UCSD-AML1 (cell line): ENCODE measurements at regions not wholly inside any gene's neighbourhood (a gene's known extent, or its start where the extent isn't known, plus 50 kb on each side); places are given as distances from the start of the nearest gene placed in this dataset.
"Not testable (repeated sequence)": the region's sequence is repeated elsewhere in the genome, so short reads cannot be mapped to it uniquely, and the experiment has no call there.

ENCODE experiments used
- DNase-seq: peaks from one replicate; lab custom pipeline; 2025; ENCODE audit not compliant: unreplicated experiment; lab: John Stamatoyannopoulos, UW

- no peak for DNase-seq
These were observed 245.3 kb upstream of the RUNX1 start for GRCh38 chr21:35294231-35294898.

- DNase-seq: no peak
These were observed 243.0 kb upstream of the RUNX1 start for GRCh38 chr21:35291973-35292627.

DNA sequence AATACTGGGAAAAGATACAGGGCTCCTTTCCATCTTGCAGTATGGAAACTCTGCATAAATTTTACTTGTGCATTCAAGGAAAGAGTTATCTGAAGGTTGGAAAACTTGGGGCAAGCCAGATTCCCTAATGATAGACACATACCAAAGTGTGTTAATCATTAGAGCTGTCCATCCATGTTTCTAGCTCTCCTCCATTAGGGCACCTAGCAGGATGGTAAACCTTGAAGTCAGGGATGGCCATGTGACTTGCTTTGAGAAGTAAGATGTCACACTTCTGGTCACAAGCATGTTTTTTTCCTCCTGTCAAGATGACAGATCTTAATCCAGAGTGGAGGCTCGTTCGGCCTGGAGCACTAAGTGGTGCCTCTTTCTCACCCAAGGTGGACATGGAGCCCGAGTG lies 241.9 kb upstream of the RUNX1 start:
- DNase-seq: no peak

DNA sequence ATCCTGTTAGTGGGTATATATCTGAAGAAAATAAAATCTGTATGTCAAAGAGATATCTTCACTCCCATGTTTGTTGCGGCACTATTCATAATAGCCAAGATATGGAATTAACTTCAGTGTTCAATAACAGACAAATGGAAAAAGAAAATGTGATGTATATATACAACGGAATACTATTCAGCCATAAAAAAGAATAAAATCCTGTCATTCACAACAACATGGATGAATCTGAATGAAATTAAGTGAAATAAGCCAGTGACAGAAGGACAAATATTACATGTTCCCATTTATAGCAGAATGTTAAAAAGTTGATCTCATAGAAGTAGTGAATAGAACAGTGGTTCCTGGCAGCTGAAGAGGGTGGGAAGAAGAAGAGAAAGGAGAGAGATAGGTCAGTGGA lies 239.1 kb upstream of the RUNX1 start:
- DNase-seq: no peak

DNA sequence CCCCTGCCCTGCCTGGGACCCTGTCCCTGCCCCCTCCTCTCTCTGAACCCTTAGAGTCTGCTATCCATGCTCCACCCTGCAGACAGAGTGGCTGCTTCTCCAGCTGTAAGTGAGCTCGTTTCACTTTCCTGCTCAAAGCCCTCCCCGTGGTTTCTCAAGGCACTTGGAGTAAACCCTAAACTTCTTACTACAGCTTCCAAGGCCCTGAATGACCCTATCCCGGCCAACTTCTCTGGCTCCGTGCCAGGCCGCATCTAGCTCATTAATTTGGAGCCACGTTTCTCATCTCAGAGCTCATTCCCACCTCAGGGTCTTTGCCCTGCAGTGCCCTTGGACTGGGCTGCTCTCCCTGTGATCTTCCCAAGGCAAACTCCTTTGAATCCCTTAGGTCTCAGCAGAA lies 235.1 kb upstream of the RUNX1 start:
- DNase-seq: no peak

- no peak for DNase-seq
These were observed 233.8 kb upstream of the RUNX1 start for GRCh38 chr21:35282944-35283343.

DNA sequence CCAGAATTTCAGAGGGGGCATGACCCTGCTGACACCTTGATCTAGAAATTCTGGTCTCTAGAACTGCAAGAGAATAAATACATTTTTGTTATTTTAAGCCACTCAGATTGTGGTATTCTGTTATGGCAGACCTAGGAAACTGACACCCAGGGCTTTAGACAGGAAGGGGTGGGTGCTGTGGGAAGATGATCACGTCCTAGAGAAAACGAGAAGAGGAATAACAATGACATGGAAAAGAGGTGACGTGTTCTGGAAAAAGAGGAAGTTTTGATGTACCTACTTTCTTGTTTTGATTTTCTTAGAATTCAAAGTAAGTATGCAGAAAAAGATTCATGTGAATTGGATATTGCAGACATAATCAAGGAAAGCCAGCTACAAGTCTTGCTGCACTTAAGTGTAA lies 232.9 kb upstream of the RUNX1 start:
- no peak for DNase-seq

GRCh38 chr21:35280231-35280630 lies 231.1 kb upstream of the RUNX1 start:
- no peak for DNase-seq

- no peak for DNase-seq
These were observed 226.7 kb upstream of the RUNX1 start for GRCh38 chr21:35275776-35276175.

GRCh38 chr21:35274923-35275322 lies 225.8 kb upstream of the RUNX1 start:
- no peak for DNase-seq

DNA sequence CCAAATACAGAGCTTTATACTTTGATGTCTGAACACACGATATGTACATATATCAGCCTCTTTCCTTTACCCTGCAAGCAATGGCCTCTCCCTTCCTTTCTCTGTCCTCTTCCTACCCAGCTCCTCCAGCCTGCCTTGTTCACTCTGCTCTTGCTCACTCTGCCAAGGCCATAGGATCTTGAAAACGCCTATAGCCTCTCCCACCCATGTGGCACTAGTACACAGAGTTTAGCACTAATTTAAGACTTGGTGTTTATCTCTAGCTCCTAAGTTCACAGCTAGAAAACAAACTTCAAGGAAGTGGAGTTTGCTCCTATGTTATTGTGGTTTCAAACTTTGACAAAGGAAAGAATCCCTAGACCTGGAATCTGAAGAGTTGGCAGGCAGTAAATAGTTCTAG lies 225.0 kb upstream of the RUNX1 start:
- DNase-seq: no peak

GRCh38 chr21:35273333-35273732 lies 224.2 kb upstream of the RUNX1 start:
- DNase-seq: no peak

DNA sequence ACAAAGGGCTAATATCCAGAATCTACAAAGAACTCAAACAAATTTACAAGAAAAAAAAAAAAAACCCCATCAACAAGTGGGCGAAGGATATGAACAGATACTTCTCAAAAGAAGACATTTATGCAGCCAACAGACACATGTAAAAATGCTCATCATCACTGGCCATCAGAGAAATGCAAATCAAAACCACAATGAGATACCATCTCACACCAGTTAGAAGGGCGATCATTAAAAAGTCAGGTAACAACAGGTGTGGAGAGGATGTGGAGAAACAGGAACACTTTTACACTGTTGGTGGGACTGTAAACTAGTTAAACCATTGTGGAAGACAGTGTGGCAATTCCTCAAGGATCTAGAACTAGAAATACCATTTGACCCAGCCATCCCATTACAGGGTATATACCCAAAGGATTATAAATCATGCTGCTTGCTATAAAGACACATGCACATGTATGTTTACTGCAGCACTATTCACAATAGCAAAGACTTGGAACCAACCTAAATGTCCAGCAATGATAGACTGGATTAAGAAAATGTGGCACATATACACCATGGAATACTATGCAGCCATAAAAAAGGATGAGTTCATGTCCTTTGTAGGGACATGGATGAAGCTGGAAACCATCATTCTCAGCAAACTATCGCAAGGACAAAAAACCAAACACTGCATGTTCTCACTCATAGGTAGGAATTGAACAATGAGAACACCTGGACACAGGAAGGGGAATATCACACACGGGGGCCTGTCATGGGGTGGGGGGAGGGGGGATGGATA lies 222.4 kb upstream of the RUNX1 start:
- DNase-seq: not testable (repeated sequence)

DNA sequence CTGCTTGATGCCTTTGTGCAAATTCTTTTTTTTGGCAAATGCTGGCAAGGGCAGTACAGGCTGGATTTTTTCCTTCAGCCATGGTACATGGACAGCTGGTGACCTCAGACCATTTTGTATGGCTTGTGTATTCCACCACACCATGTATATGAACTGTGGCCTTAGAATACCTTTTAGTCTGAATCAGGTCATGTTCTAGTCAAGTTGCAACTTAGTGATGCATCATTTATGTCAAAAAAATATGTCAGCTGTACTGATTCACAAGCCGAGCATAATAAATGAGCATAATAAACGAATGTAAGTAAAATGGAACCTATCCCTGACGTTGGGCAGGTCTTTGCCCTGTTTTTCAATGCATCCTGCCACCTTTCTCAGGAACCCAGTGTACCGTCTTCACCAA lies 219.7 kb upstream of the RUNX1 start:
- no peak for DNase-seq

GRCh38 chr21:35268261-35268660 lies 219.2 kb upstream of the RUNX1 start:
- DNase-seq: no peak

GRCh38 chr21:35266546-35266945 lies 217.4 kb upstream of the RUNX1 start:
- DNase-seq: no peak

GRCh38 chr21:35265170-35265877 lies 216.2 kb upstream of the RUNX1 start:
- no peak for DNase-seq

DNA sequence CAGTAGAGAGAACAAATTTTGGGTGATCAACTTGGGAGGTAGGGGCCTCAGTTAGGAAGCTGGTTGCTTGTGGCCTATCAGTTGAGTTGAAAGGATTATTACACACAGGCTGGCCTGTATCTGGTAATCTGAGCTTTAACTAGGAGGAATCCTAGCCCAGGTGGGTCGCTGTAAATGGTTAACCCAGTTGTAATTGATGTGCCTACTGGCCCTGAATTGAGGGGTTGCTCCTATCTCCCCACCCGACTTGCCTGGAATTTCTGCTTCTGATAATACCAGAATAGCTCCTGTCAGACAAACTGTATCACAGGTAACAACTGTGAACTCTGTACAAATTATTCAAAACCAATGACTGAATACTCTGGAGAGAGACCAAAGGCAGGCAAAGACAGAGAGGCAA lies 210.4 kb upstream of the RUNX1 start:
- DNase-seq: no peak

DNA sequence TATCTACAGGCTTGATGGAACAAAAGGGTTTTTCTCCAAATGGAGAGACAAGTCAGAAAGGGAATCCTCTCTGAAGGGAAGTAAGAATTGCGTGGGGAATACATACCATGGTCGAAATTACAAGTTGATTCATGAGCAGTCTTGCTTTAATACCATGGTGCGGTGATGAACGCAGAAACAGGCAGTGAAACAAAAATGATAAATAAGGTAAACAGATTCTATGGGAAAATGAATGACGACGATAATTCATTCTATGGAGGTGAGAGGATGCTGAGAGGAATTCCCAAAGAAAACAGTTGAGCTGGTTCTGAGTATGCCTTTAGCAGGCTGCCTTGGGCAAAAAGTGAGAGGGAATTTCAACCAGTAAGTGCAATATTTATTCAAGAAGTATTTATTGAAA lies 209.4 kb upstream of the RUNX1 start:
- no peak for DNase-seq

- no peak for DNase-seq
These were observed 208.3 kb upstream of the RUNX1 start for GRCh38 chr21:35257413-35257812.

DNA sequence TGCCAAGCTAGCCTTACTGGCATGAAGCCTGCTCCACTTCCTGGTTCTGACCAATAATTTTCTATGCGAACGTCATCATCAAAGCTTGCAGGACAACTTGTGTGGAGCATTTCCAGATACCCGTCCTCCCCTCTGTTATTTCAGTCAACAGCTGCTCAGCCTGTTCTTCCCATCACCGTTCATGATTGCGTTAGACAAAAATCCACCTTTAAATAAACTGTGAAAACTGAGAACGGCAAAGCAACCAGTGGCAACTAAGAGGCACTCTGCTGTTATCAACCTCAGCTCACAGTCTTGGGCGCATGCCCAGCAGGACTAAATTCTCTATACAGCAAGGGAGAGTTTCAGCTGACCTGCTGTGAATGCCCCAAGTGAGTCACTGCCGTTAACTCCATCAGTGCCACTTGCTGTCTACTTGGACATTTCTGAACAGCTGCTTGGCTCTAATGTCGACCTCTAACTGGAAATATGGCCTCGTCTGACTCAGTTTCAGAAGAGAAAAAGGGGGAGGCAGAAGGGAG lies 207.4 kb upstream of the RUNX1 start:
- no peak for DNase-seq
